CD4-positive, alpha-beta T cell treated with Interleukin-4 for 4 hours (primary cell): ENCODE measurements at regions not wholly inside any gene's neighbourhood (a gene's known extent, or its start where the extent isn't known, plus 50 kb on each side); places are given as distances from the start of the nearest gene placed in this dataset.
"Not testable (repeated sequence)": the region's sequence is repeated elsewhere in the genome, so short reads cannot be mapped to it uniquely, and the experiment has no call there.

Experiments
- DNase-seq: peaks from one replicate; pipeline ENCODE4 v3.0.0-alpha.2; 2020

- no peak for DNase-seq
Measured at GRCh38 chr2:40957508-40957907, 505.6 kb upstream of the SLC8A1 start.

GRCh38 chr2:40962026-40962425 is 510.1 kb upstream of the SLC8A1 start:
- no peak for DNase-seq

DNA sequence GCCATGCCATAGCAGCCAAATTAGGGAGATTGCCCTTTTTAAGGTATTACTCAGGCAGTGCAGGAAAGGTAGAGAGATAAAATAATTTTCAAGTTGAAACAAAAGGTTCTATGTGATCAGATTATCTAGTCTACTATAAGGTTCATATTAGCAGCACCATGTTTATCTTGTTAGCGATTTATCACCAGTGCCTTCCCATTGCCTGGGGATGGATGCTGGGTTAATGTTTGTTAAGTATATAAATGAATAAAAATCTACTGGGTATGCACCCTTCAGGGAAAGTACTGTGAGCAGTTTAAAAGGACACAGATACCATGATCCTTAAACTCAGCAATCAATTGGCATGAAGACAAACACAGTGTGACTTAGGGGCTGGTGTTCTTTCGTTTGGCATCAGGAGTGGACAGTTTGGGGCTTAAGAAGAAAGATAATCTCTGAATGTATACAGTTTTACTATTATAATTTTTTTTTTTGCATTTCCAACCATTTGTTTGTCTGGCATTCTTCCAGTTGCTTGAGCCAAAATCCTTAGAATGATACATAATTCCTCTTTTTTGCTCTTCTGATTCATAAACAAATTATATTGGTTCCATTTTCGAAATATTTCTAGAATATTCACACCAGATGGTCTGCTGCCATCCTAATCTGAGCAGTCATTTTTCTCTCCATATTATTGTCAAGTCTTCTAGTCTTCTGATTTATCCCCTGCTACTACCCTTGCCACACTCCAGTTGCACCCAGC is 512.8 kb upstream of the SLC8A1 start:
- no peak for DNase-seq

GRCh38 chr2:40967451-40967850 is 515.6 kb upstream of the SLC8A1 start:
- DNase-seq, result no peak

- DNase-seq, result no peak
Measured at GRCh38 chr2:40975151-40975550, 523.3 kb upstream of the SLC8A1 start.

DNA sequence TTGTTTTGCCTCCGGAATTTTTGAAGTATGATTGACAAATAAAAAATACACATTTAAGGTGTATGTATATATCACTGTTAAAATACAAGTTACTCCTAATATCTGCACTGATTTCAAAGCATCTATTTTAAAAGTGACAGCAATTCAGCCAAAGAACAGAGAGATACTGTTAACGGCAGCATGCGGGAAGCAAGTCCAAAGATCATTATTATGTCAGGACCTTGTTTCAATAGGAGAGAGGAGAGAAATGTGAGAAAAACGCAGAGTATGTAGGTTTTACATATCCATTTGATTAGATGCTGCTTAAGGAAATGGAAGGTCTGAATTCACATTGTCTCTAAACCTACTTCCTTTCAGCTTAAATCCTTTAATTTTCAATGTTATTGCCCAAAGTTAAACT is 545.5 kb upstream of the SLC8A1 start:
- no peak for DNase-seq

DNA sequence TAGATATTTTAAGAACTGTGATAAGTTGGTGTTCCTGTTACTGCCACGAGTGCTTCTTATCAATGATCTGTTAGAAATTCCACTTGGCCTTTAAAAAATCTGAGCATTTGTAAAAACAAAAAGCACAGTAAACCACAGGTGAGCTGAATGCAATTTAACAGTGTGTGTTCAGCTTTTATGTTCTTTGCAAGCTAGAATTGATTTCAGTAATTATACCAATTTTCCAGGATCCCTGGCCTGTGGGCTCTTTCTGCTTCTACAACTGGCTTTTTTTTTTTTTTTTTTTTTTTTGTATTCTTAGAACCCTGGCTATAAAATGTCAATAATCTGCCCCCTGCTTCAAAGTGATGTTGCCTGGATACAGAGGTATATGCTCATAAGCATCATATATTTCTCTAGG is 548.5 kb upstream of the SLC8A1 start:
- DNase-seq, result no peak

GRCh38 chr2:41000906-41001305 is 549.0 kb upstream of the SLC8A1 start:
- no peak for DNase-seq

GRCh38 chr2:41004700-41005099 is 552.8 kb upstream of the SLC8A1 start:
- no peak for DNase-seq

GRCh38 chr2:41020358-41020757 is 568.5 kb upstream of the SLC8A1 start:
- DNase-seq, result no peak

DNA sequence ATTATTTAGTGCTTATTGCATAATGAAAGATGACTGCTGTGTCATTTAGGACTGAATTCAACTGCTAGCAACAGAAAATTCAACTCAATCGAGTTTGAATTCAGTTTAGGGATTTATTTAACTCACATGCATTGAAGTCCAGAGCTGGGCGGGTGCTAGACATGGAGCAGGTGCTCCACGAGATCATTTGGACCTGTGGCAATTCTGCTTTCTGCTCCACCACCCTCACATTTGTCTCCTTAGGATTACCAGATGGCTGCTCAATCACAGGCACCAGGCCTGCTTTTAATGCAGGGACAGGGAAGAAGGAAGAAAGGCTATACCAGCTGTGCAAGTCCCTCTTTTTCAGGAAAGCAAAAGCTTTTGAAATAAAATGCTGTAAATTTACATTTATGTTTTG is 572.9 kb upstream of the SLC8A1 start:
- DNase-seq, result no peak

DNA sequence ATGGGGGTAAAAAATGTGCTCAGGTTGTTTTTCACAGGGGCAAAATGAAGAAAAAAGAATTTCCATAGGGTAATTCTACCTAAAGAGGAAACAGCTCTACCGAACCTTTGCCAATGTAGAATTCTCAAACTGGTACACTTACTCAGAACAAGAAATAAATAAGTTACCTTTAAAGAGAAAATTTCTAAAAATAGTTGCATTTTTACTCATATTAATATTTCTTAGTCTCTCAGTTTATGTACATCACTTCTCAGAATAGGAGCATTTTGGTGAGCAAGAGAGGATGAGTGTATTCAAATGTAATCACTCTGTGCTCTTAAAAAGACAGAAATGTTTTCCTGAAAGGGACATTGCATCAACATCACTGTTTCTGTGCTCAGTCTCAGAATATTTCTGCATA is 574.7 kb upstream of the SLC8A1 start:
- DNase-seq, result no peak

GRCh38 chr2:41027095-41027494 is 575.2 kb upstream of the SLC8A1 start:
- DNase-seq, result no peak

GRCh38 chr2:41031282-41031681 is 579.4 kb upstream of the SLC8A1 start:
- DNase-seq, result no peak

DNA sequence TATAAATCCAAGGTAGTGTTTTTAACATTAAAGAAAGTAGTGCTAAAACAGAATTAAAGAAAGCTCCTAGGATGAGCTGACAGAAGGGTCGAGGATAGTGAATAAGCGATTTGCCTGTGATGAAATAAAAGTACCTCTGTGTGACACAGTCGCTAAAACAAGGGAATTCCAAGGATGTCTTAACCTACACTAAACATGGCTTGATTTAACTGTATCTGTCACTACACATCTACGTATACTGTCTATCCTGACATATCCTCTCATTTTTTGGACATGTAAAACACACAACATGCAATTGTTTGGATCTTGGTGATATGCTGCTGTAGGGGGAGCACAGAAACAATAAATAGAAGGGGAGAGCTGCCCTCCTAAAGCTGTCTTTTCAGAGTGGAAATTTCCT is 580.8 kb upstream of the SLC8A1 start:
- no peak for DNase-seq

GRCh38 chr2:41033127-41033526 is 581.2 kb upstream of the SLC8A1 start:
- no peak for DNase-seq

DNA sequence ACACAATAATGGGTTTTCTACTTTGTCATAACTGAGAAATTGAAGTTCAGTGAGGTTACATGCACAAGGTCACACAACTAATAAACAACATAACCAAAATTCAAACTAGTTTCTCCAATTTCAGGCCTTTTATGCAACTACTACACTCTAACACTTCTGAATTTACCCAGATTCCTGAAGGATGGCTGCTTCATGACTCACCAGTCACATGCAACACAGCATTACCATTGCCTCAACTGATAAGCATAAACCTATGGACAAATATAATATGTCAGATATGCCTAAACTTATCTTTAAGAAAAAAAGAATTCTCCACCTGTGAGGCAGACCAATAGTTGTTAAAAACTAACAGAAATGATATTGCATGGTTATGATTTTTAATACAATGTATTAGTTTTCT is 586.5 kb upstream of the SLC8A1 start:
- DNase-seq, result no peak

DNA sequence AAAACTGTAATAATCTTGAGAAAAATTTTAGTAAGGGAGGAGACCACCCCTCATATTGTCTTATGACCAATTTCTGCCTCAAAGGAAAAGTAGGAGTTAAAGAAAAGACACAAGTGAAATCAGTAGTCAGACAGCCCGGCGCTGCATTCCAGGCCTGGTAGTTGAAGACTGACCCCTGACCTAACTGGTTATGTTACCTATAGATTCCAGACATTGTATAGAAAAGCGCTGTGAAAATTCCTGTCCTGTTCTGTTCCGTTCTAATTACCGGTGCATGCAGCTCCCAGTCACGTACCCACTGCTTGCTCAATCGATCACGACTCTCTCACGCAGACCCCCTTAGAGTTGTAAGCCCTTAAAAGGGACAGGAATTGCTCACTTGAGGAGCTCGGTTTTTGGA is 587.9 kb upstream of the SLC8A1 start:
- not testable (repeated sequence) for DNase-seq

- DNase-seq, result no peak
Measured at GRCh38 chr2:41040782-41041520, 589.1 kb upstream of the SLC8A1 start.

DNA sequence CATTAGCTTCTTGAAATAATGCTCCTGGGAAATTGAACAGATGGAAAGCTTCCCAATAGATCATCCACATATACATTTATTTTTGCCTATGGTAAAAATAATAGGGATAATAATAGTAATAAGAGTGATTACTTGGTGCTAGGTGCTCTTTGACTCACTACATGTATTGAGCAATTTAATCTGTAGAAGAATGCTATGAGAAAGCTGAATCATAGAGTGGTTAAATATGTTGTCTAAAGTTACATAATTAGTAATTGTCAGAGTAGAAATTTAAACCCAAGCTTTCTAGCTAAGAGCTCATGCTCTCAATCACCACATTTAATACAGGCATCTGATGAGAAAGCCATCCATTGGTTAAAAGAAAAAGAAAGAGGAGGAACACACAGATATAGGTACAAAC is 590.5 kb upstream of the SLC8A1 start:
- no peak for DNase-seq

DNA sequence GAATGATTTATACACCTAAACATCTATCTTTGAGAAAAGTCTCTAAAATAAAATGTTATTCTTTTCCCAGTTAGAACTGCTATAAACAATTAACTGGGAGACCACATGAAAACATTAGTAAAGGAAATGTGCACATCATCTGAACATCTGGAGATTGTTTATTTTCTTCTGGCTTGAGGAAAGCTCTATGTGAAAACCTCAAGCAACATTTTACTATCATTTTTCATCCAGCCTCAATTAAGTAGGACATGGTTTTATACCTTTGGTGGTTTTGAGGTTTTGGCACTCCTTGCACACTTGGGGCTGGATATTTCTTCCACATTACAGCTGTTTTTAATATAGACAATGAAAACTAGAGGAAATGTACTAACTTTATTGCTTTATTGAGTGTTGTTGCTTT is 609.5 kb upstream of the SLC8A1 start:
- no peak for DNase-seq

- no peak for DNase-seq
Measured at GRCh38 chr2:41062336-41062735, 610.4 kb upstream of the SLC8A1 start.

DNA sequence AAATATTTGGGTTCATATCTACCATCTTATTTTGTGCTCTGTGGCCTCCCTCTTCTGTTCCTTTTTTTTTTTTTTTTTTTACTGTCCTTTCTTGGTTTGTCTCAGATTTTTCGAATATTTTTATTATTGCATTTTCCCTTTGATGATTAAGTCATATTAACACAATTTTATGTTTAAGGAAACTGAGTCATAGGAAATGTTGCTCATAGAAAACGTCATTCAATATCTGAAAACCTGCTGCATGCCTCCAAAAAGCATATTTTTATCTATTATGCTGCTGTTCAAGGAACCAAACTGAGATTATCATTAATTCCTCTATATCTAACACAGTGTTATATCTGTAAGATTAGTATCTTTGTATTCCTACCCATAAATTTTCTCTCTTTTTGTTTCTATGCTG is 614.3 kb upstream of the SLC8A1 start:
- no peak for DNase-seq

DNA sequence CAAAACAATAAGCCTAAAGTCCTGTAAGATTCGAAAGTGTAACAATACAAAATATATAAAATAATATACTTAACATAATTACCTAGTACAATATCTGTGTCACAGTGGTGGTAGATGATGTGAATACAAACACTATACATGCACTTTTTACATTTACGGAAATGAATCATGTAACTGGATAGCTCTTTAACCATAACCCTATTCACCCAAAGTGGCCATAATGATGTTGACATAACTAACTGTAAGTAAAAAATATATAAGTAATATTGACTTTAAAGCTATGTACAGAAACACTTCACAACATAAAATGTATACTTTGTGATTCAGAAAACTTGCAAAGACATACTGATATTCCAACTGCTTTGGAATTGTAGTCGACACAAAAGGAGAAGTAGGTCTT is 616.9 kb upstream of the SLC8A1 start:
- no peak for DNase-seq

DNA sequence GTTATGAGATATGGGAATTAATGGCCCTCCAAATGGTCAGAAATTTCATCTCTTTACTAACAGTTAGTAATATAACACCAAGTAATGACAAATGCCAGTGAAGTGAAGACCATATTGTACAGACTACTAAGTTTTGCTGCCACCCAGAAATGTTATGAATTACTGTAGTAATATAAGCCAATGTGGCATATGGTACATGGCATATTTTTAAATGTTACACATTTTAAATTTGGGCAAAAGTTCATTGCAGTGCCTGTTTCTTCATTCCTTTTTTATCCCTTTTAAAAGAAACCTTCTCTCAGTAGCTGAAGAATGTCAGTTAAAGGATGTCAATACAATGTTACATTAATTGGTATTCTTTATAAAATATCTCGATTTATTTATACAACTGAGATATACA is 626.5 kb upstream of the SLC8A1 start:
- no peak for DNase-seq
